Gastrocnemius medialis (tissue), 4 donors: ENCODE measurements at regions not wholly inside any gene's neighbourhood (a gene's known extent, or its start where the extent isn't known, plus 50 kb on each side); places are given as distances from the start of the nearest gene placed in this dataset.

Experiments used
- ATAC-seq, 2 donors: fragments of 150-250 bp; one replicate each; pipeline ENCODE4 v1.9.1; 2016
- DNase-seq, 2 donors: peaks; one replicate each; pipeline ENCODE4 v3.0.0-alpha.2; 2019
- H3K27ac ChIP-seq, 4 donors: fragments of 200-600 bp; sonication (generic); 1 replicate in 1 of 4; 2 replicates in 3 of 4; pipeline ENCODE4 v1.5.1; 2016 to 2018; ENCODE audit warnings: mild to moderate bottlenecking in 2 of 4, moderate library complexity in 1 of 4
- H3K27me3 ChIP-seq, 3 donors: fragments of 200-600 bp; sonication (generic) in 2 of 3; 1 replicate in 1 of 3; 2 replicates in 2 of 3; pipeline versions ENCODE4 v1.5.1 to v1.6.0; 2016 to 2019; ENCODE audit warnings: mild to moderate bottlenecking in 1 of 3, moderate library complexity in 1 of 3
- H3K36me3 ChIP-seq, 2 donors: fragments of 200-600 bp; sonication (generic) in 1 of 2; one replicate each; pipeline ENCODE4 v1.5.1; 2017 to 2018
- H3K4me1 ChIP-seq, 2 donors: fragments of 200-600 bp; sonication (generic) in 1 of 2; one replicate each; pipeline ENCODE4 v1.5.1; 2016 to 2017; ENCODE audit warnings: mild to moderate bottlenecking in 2 of 2
- H3K4me3 ChIP-seq, 4 donors: fragments of 200-600 bp; sonication (generic) in 3 of 4; 1 replicate in 1 of 4; 2 replicates in 3 of 4; pipeline ENCODE4 v1.5.1; 2016 to 2019; ENCODE audit warnings: mild to moderate bottlenecking in 2 of 4
- H3K9me3 ChIP-seq, 3 donors: fragments of 200-600 bp; sonication (generic) in 2 of 3; 1 replicate in 1 of 3; 2 replicates in 2 of 3; pipeline ENCODE4 v1.5.1; 2016 to 2019
- POLR2A ChIP-seq, 2 donors: fragments of 450-650 bp; IDR thresholded peaks; one replicate each; pipeline ENCODE4 v1.6.1; 2017; ENCODE audit warnings: antibody characterized with exemption in 2 of 2, mild to moderate bottlenecking in 2 of 2, moderate library complexity in 2 of 2
- in situ Hi-C, 4 donors: fragments of 200-750 bp; cut with MboI; loops; one replicate each; pipeline versions ENCODE4 v1.15.0 to v1.8.0; 2017; ENCODE audit warnings: low sequenced_read_pairs in 4 of 4
- intact Hi-C: fragments of 100-400 bp; cut with DNase I; formaldehyde crosslinking; loops from one replicate; pipeline ENCODE4 v1.15.1; 2023; ENCODE audit warnings: low total_unique reads
- TF ChIP-seq, protein P1 (sequence below), 5 experiments: fragments of 450-650 bp in 3 of 5; fragments of 200-600 bp in 2 of 5; sonication (generic) in 2 of 5; IDR thresholded peaks in 4 of 5; conservative IDR thresholded peaks in 1 of 5; 1 replicate in 4 of 5; 2 replicates in 1 of 5; pipeline ENCODE4 v1.5.1; 2016 to 2019; ENCODE audit warnings: antibody characterized with exemption in 5 of 5, mild to moderate bottlenecking in 3 of 5, moderate library complexity in 3 of 5

DNA sequence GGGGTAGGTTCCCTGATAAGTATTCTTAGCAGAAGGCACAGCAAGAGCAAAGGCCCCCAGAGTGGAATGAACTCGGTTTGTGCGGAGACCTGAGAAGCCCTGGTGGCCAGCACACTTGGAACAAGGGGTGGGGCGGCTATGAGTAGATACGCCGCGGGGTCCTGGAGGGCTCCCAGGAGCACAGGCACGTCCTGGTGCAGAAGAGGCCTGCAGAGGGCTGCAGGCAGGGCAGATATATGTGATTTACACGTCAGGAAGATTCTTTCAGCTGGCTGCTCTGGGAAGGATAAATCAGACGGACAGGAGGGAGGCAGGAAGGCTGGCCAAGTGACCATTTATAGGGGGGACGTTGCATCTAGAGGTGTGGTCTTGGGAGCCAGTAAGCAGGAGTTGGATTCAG lies 70.2 kb upstream of the ATG10 start:
- no peak for ATAC-seq
- H3K4me3 ChIP-seq: no peak overlapping the region
- H3K9me3 ChIP-seq: no peaks in the 10 kb centered on the region
- no peaks in the 10 kb centered on the region for H3K36me3 ChIP-seq
- H3K27ac ChIP-seq: no peak overlapping the region
- TF ChIP-seq POLR2A (IDR thresholded peaks at IDR 0.05): no peak
- TF ChIP-seq, protein P1, sequence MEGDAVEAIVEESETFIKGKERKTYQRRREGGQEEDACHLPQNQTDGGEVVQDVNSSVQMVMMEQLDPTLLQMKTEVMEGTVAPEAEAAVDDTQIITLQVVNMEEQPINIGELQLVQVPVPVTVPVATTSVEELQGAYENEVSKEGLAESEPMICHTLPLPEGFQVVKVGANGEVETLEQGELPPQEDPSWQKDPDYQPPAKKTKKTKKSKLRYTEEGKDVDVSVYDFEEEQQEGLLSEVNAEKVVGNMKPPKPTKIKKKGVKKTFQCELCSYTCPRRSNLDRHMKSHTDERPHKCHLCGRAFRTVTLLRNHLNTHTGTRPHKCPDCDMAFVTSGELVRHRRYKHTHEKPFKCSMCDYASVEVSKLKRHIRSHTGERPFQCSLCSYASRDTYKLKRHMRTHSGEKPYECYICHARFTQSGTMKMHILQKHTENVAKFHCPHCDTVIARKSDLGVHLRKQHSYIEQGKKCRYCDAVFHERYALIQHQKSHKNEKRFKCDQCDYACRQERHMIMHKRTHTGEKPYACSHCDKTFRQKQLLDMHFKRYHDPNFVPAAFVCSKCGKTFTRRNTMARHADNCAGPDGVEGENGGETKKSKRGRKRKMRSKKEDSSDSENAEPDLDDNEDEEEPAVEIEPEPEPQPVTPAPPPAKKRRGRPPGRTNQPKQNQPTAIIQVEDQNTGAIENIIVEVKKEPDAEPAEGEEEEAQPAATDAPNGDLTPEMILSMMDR (IDR thresholded peaks at IDR 0.05 in 4 of 5, conservative IDR thresholded peaks at IDR 0.05 in 1 of 5): no peak
- no peaks in the 10 kb centered on the region for H3K27me3 ChIP-seq
- intact Hi-C loops (no loop called here), in situ Hi-C loops (no loop called here)
- no peak for DNase-seq
- H3K4me1 ChIP-seq: no peaks in the 10 kb centered on the region

DNA sequence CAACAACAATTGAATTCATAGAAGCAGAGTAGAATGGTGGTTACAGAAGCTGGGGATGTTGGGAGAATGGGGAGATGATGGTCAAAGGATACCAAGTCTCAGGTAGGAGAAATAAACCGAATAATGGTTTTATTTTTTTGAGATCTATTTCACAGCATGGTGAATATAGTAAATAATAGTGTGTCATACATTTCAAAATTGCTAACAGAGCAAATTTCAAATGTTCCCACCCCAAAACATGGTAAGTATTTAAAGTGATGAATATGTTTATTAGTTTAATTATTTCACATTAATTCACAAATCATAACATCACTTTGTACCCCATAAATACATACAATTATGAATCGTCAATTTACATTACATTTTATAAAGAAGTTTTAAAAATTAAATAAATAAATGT lies 72.7 kb upstream of the ATG10 start:
- DNase-seq (no peak), ATAC-seq (no peak)
- no peaks in the 10 kb centered on the region for H3K9me3 ChIP-seq
- H3K27me3 ChIP-seq: no peaks in the 10 kb centered on the region
- H3K4me1 ChIP-seq: no peaks in the 10 kb centered on the region
- no peak overlapping the region for H3K27ac ChIP-seq
- intact Hi-C loops (no loop called here), in situ Hi-C loops (no loop called here)
- TF ChIP-seq POLR2A (IDR thresholded peaks at IDR 0.05): no peak
- TF ChIP-seq, protein P1 (IDR thresholded peaks at IDR 0.05 in 4 of 5, conservative IDR thresholded peaks at IDR 0.05 in 1 of 5): no peak
- H3K4me3 ChIP-seq: no peak overlapping the region
- H3K36me3 ChIP-seq: no peaks in the 10 kb centered on the region

DNA sequence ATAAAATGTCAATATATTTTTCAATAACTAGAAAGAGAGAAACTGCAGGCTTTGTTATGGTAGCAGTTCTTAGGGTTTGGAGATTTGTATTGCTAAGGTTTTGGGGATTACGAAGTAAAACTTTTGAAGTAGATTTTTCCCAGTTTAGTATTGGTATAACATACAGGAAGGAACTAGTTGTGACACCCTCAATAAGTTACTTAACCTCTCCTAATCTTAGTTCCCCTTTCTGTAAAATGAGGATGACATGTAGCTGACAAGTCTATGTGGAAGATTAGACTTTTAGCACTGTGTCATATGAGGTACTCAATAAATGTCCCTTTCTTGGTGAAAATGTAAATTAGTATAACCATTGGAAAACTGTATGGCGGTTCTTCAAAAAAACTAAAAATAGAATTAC lies 73.4 kb upstream of the ATG10 start:
- in situ Hi-C loops: no loop called here

DNA sequence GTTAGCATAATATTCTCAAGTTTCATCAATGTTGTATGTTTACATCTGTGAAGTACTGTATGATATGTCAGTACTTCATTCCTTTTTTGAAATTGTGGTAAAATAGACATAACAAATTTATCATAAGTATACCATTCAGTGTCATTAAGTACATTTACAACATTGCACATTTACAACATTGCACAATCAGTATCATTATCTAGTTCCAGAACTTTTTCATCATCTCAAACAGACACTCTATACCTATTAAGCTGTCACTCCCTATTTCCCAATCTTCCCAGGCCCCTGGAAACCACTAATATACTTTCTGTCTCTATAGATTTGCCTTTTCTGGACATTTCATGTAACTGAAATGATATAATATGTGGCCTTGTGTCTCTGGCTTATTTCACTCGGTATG lies 75.1 kb upstream of the ATG10 start:
- no peak overlapping the region for H3K4me3 ChIP-seq
- no peaks in the 10 kb centered on the region for H3K4me1 ChIP-seq
- H3K27me3 ChIP-seq: no peaks in the 10 kb centered on the region
- intact Hi-C loops (no loop called here), in situ Hi-C loops (no loop called here)
- H3K9me3 ChIP-seq: no peaks in the 10 kb centered on the region
- H3K27ac ChIP-seq: no peak overlapping the region
- H3K36me3 ChIP-seq: no peaks in the 10 kb centered on the region
- no peak for ATAC-seq
- no peak for DNase-seq
- TF ChIP-seq POLR2A (IDR thresholded peaks at IDR 0.05): no peak
- TF ChIP-seq, protein P1 (IDR thresholded peaks at IDR 0.05 in 4 of 5, conservative IDR thresholded peaks at IDR 0.05 in 1 of 5): no peak

More for the DNA sequence above, 73.4 kb upstream of the ATG10 start:
- DNase-seq (no peak), ATAC-seq (no peak)
- intact Hi-C loops: no loop called here
- TF ChIP-seq, protein P1 (IDR thresholded peaks at IDR 0.05 in 4 of 5, conservative IDR thresholded peaks at IDR 0.05 in 1 of 5): no peak
- no peak for TF ChIP-seq POLR2A (IDR thresholded peaks at IDR 0.05)
- no peaks in the 10 kb centered on the region for H3K36me3 ChIP-seq
- no peaks in the 10 kb centered on the region for H3K4me1 ChIP-seq
- H3K27me3 ChIP-seq: no peaks in the 10 kb centered on the region
- H3K9me3 ChIP-seq: no peaks in the 10 kb centered on the region
- H3K4me3 ChIP-seq: no peak overlapping the region
- H3K27ac ChIP-seq: no peak overlapping the region

DNA sequence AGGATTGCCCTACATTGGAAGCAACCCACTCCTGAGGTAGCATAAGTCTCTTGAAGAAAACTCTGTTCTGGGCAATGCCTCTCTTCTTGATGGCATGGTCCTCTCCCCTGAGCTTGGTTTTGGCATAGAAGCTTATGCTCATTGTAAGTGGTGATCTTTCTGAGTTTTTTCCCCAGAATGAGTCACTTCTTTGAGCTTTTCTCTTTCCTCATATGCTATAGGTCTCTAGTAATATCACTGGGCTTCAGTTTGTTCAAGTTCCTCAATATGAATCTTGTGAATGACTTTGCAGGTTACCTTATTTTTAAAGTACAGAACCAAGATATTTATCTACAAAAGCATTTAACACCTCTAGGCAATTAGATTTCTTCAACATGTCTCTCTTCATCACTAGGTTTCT lies 76.5 kb upstream of the ATG10 start:
- Histone ChIP-seq H3K4me1 (no peaks in the 10 kb centered on the region), H3K36me3 (no peaks in the 10 kb centered on the region), H3K4me3 (no peak overlapping the region), H3K9me3 (no peaks in the 10 kb centered on the region), H3K27me3 (no peaks in the 10 kb centered on the region), H3K27ac (no peak overlapping the region)
- no peak for ATAC-seq
- DNase-seq: no peak
- in situ Hi-C loops (no loop called here), intact Hi-C loops (no loop called here)
- TF ChIP-seq, protein P1 (IDR thresholded peaks at IDR 0.05 in 4 of 5, conservative IDR thresholded peaks at IDR 0.05 in 1 of 5): no peak
- TF ChIP-seq POLR2A (IDR thresholded peaks at IDR 0.05): no peak
